GM12878 (cell line): ENCODE measurements at regions not wholly inside any gene's neighbourhood (a gene's known extent, or its start where the extent isn't known, plus 50 kb on each side); places are given as distances from the start of the nearest gene placed in this dataset.

Experiments
- ATAC-seq: fragments of 200-7000 bp; cut with Tn5 transposase; 3 replicates; pipeline ENCODE4 v1.9.1; 2020; ENCODE audit warnings: mild to moderate bottlenecking, moderate library complexity
- BruUV-seq: library from RNA; stranded (reverse); fragments of 400-500 nt; replicated peaks from 2 replicates; lab custom pipeline; 2021; lab: Mats Ljungman, UMichigan
- CTCF ChIA-PET: fragments of 300-600 bp; sonication (Branson Sonifier 250); formaldehyde crosslinking; extraction: SDS; loops from one replicate; lab custom pipeline; 2021; ENCODE audit warnings: inconsistent platforms; lab: Yijun Ruan, JAX
- POLR2A ChIA-PET: fragments of 350-600 bp; formaldehyde crosslinking; extraction: SDS; loops from one replicate; lab custom pipeline; 2021; ENCODE audit warnings: inconsistent platforms; lab: Charles Lee
- RAD21 ChIA-PET: fragments of 300-600 bp; sonication (Branson Sonifier 250); formaldehyde crosslinking; loops from one replicate; lab custom pipeline; 2023; ENCODE audit warnings: antibody characterized with exemption; ENCODE audit not compliant: unreplicated experiment; lab: Charles Lee
- SMC1A ChIA-PET: fragments of 300-600 bp; sonication (Branson Sonifier 250); formaldehyde crosslinking; loops from one replicate; lab custom pipeline; 2023; ENCODE audit not compliant: unreplicated experiment, uncharacterized antibody; lab: Charles Lee
- DNase-seq: peaks from one replicate; pipeline ENCODE4 v3.0.0-alpha.2; 2011; ENCODE audit warnings: low read depth, low spot score
- FAIRE-seq: peaks from 3 replicates; lab custom pipeline; 2011; peaks lifted over from hg19 to GRCh38; lab: Jason Lieb, UNC
- H2AFZ ChIP-seq: 2 replicates; pipeline ENCODE4 v1.6.0; 2011; ENCODE audit warnings: low read depth, low read length, control low read depth; ENCODE audit not compliant: control insufficient read depth
- H3K27ac ChIP-seq: 2 replicates; pipeline ENCODE4 v1.5.1; 2011; ENCODE audit warnings: control low read depth; ENCODE audit not compliant: control insufficient read depth, insufficient read depth
- H3K27me3 ChIP-seq, 2 experiments: replicated peaks in 1 of 2; 2 replicates each; pipeline versions ENCODE4 v1.6.0 to v1.6.1; 2011; ENCODE audit warnings: low read length in 1 of 2; ENCODE audit not compliant: control insufficient read depth in 2 of 2, insufficient read depth in 2 of 2
- H3K36me3 ChIP-seq, 2 experiments: 2 replicates each; pipeline ENCODE4 v1.5.1; 2011; ENCODE audit warnings: low read length in 1 of 2; ENCODE audit not compliant: control insufficient read depth in 2 of 2, insufficient read depth in 2 of 2
- H3K4me1 ChIP-seq: 2 replicates; pipeline ENCODE4 v1.6.1; 2011; ENCODE audit warnings: mild to moderate bottlenecking, low read length, moderate library complexity, mixed read lengths; ENCODE audit not compliant: control insufficient read depth, insufficient read depth
- H3K4me2 ChIP-seq: 2 replicates; pipeline ENCODE4 v1.6.0; 2011; ENCODE audit warnings: control low read depth; ENCODE audit not compliant: control insufficient read depth, insufficient read depth
- H3K4me3 ChIP-seq: fragments of 200-600 bp; sonication (generic); 2 replicates; pipeline ENCODE4 v1.5.1; 2016
- H3K79me2 ChIP-seq: 2 replicates; pipeline ENCODE4 v1.6.0; 2011; ENCODE audit warnings: low read length; ENCODE audit not compliant: control insufficient read depth, insufficient read depth
- H3K9ac ChIP-seq: 2 replicates; pipeline ENCODE4 v1.8.0; 2011; ENCODE audit warnings: low read length, control low read depth, mixed read lengths; ENCODE audit not compliant: control insufficient read depth, insufficient read depth
- H3K9me3 ChIP-seq: replicated peaks from 3 replicates; pipeline ENCODE4 v1.5.1; 2011; ENCODE audit warnings: mild to moderate bottlenecking, low read length; ENCODE audit not compliant: control insufficient read depth, insufficient read depth
- H4K20me1 ChIP-seq: 2 replicates; pipeline ENCODE4 v1.6.0; 2011; ENCODE audit not compliant: control insufficient read depth, insufficient read depth
- ATF7 ChIP-seq: fragments of 450-650 bp; IDR thresholded peaks from 2 replicates; pipeline ENCODE4 v1.6.1; 2016; ENCODE audit warnings: low read depth, mild to moderate bottlenecking
- CREB1 ChIP-seq: IDR thresholded peaks from 2 replicates; pipeline ENCODE4 v1.6.1; 2012; ENCODE audit warnings: low read depth, mild to moderate bottlenecking, inconsistent platforms
- EED ChIP-seq: sonication (generic); IDR thresholded peaks from 2 replicates; pipeline ENCODE4 v1.6.1; 2016; ENCODE audit warnings: antibody characterized with exemption, low read depth
- FOXK2 ChIP-seq: fragments of 450-650 bp; IDR thresholded peaks from 2 replicates; pipeline ENCODE4 v1.6.1; 2017; ENCODE audit warnings: mild to moderate bottlenecking, moderate library complexity
- IKZF1 ChIP-seq: fragments of 450-650 bp; conservative IDR thresholded peaks from 2 replicates; pipeline ENCODE4 v1.6.1; 2017; ENCODE audit warnings: antibody characterized with exemption, mild to moderate bottlenecking
- IKZF2 ChIP-seq, 2 experiments: fragments of 450-650 bp; IDR thresholded peaks; 2 replicates each; pipeline ENCODE4 v1.6.1; 2017; ENCODE audit warnings: mild to moderate bottlenecking in 2 of 2, moderate library complexity in 2 of 2
- MEF2B ChIP-seq: fragments of 450-650 bp; IDR thresholded peaks from 2 replicates; pipeline ENCODE4 v1.6.1; 2018; ENCODE audit warnings: mild to moderate bottlenecking, moderate library complexity; ENCODE audit not compliant: partially characterized antibody, poor library complexity, severe bottlenecking
- MTA2 ChIP-seq: fragments of 450-650 bp; IDR thresholded peaks from 2 replicates; pipeline ENCODE4 v1.6.1; 2016; ENCODE audit warnings: low read depth, mild to moderate bottlenecking, moderate library complexity
- NBN ChIP-seq: fragments of 450-650 bp; IDR thresholded peaks from 2 replicates; pipeline ENCODE4 v1.6.1; 2016
- RUNX3 ChIP-seq: IDR thresholded peaks from 2 replicates; pipeline ENCODE4 v1.6.1; 2012; ENCODE audit warnings: low read length, inconsistent platforms
- SIX5 ChIP-seq: IDR thresholded peaks from 2 replicates; pipeline ENCODE4 v1.6.1; 2011; ENCODE audit warnings: mild to moderate bottlenecking, low read depth, low read length, moderate library complexity; ENCODE audit not compliant: severe bottlenecking
- SPI1 ChIP-seq: IDR thresholded peaks from 2 replicates; pipeline ENCODE4 v1.6.1; 2011; ENCODE audit warnings: low read depth, mild to moderate bottlenecking, low read length, moderate library complexity, borderline replicate concordance; ENCODE audit not compliant: insufficient read depth
- YY1 ChIP-seq: IDR thresholded peaks from 2 replicates; pipeline ENCODE4 v1.6.1; 2011; ENCODE audit warnings: low read depth, mild to moderate bottlenecking, low read length
- WGBS: methylation state at CpG from one replicate; pipeline ENCODE4 v1.1.6; 2016; ENCODE audit warnings: low lambda C conversion rate; ENCODE audit not compliant: insufficient replicate concordance, insufficient coverage; ENCODE audit errors: missing lambda C conversion rate; 5-methylcytosine and 5-hydroxymethylcytosine counted together
- in situ Hi-C: fragments of 300-500 bp; cut with MboI; formaldehyde crosslinking; loops from 9 replicates; pipeline ENCODE4 v1.14.3; 2018; ENCODE audit warnings: mixed read lengths
- intact Hi-C: fragments of 100-400 bp; cut with micrococcal nuclease; formaldehyde crosslinking; loops from one replicate; pipeline ENCODE4 v1.14.2; 2022; ENCODE audit not compliant: unreplicated experiment
- TF ChIP-seq, protein P1 (sequence below): fragments of 450-650 bp; IDR thresholded peaks from 2 replicates; pipeline ENCODE4 v1.6.1; 2017; ENCODE audit warnings: mild to moderate bottlenecking, moderate library complexity
- TF ChIP-seq, protein P2 (sequence below): fragments of 450-650 bp; formaldehyde crosslinking; IDR thresholded peaks from 2 replicates; pipeline ENCODE4 v1.4.0; 2020; ENCODE audit warnings: mild to moderate bottlenecking, moderate library complexity

DNA sequence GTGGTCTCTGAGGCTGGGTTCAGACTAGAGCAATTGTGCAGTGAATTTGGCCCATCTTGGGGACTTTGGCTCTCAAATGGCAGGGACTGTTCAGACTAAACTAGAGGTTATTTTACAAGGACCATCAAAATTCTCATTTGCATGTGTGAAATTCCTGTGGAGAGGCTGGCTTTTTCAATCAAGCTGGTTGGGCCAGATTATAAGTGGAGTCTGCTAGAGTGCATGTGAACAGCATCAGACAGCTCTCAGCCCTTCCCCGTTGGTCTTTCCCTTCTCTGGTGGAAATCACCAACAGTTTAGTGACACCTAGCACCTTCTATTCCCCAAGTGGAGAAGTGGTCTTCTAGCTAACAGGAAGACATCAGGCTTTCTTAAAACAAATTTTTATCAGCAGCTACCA, 301.3 kb downstream of the CWC27 start:
- intact Hi-C loops, result loop anchor here (10.0 kb wide), 1 partner anchor 255 kb away; no protein-coding TSS in a partner anchor
- SMC1A ChIA-PET, result interaction anchor here (1.0 to 25.4 kb wide), 10 partner anchors 9 to 413 kb away, joined by 3 to 614 read pairs (median 17); no protein-coding TSS in a partner anchor
- CTCF ChIA-PET, result interaction anchor here (1.0 to 4.2 kb wide), 8 partner anchors 9 to 412 kb away, joined by 3 to 25 read pairs (median 4); partner anchors contain the start of gene ADAMTS6
- BruUV-seq, result no TSS peak
- Histone ChIP-seq H2AFZ (peak overlapping the region; percentile 43), H3K9me3 (no peaks in the 10 kb centered on the region), H3K4me2 (peak overlapping the region; percentile 28; the same call in 1 of the 2 replicates), H3K36me3 (no peaks in the 10 kb centered on the region), H4K20me1 (no peaks in the 10 kb centered on the region), H3K4me3 (no peak overlapping the region), H3K79me2 (no peaks in the 10 kb centered on the region), H3K27me3 (no peaks in the 10 kb centered on the region), H3K4me1 (peaks cover 60% of the 10 kb centered on the region), H3K27ac (peak overlapping the region; percentile 3), H3K9ac (no peak overlapping the region)
- ATAC-seq (peak; percentile 47), DNase-seq (no peak), FAIRE-seq (no peak)
- RAD21 ChIA-PET, result interaction anchor here (0.8 to 11.0 kb wide), 8 partner anchors 9 to 411 kb away, joined by 3 to 123 read pairs (median 20); partner anchors contain the start of gene ADAMTS6
- WGBS, result 0% methylated on average over 1 of the region's 1 CpG
- POLR2A ChIA-PET, result interaction anchor here (0.6 to 5.0 kb wide), 8 partner anchors 10 to 413 kb away, joined by 3 to 37 read pairs (median 5); partner anchors contain the start of gene ADAMTS6
- in situ Hi-C loops, result loop anchor here (25.0 kb wide), 1 partner anchor 883 kb away; no protein-coding TSS in a partner anchor
- TF ChIP-seq, protein P1, sequence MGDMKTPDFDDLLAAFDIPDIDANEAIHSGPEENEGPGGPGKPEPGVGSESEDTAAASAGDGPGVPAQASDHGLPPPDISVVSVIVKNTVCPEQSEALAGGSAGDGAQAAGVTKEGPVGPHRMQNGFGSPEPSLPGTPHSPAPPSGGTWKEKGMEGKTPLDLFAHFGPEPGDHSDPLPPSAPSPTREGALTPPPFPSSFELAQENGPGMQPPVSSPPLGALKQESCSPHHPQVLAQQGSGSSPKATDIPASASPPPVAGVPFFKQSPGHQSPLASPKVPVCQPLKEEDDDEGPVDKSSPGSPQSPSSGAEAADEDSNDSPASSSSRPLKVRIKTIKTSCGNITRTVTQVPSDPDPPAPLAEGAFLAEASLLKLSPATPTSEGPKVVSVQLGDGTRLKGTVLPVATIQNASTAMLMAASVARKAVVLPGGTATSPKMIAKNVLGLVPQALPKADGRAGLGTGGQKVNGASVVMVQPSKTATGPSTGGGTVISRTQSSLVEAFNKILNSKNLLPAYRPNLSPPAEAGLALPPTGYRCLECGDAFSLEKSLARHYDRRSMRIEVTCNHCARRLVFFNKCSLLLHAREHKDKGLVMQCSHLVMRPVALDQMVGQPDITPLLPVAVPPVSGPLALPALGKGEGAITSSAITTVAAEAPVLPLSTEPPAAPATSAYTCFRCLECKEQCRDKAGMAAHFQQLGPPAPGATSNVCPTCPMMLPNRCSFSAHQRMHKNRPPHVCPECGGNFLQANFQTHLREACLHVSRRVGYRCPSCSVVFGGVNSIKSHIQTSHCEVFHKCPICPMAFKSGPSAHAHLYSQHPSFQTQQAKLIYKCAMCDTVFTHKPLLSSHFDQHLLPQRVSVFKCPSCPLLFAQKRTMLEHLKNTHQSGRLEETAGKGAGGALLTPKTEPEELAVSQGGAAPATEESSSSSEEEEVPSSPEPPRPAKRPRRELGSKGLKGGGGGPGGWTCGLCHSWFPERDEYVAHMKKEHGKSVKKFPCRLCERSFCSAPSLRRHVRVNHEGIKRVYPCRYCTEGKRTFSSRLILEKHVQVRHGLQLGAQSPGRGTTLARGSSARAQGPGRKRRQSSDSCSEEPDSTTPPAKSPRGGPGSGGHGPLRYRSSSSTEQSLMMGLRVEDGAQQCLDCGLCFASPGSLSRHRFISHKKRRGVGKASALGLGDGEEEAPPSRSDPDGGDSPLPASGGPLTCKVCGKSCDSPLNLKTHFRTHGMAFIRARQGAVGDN, result no peak
- TF ChIP-seq CREB1 (0 out of 2 replicates have a peak, but pooled peaks have one; percentile 14), FOXK2 (no peak), RUNX3 (0 out of 2 replicates have a peak, but pooled peaks have one; percentile 17), ATF7 (no peak), MEF2B (no peak), SPI1 (no peak), YY1 (no peak), MTA2 (0 out of 2 replicates have a peak, but pooled peaks have one; percentile 17), NBN (no peak), IKZF2 (IDR thresholded peaks at IDR 0.05) (no peak; a peak in 1 of 4 replicates), IKZF1 (peak; percentile 36; the same call in 1 of the 2 replicates), EED (0 out of 2 replicates have a peak, but pooled peaks have one; percentile 34), SIX5 (no peak)
- TF ChIP-seq, protein P2, sequence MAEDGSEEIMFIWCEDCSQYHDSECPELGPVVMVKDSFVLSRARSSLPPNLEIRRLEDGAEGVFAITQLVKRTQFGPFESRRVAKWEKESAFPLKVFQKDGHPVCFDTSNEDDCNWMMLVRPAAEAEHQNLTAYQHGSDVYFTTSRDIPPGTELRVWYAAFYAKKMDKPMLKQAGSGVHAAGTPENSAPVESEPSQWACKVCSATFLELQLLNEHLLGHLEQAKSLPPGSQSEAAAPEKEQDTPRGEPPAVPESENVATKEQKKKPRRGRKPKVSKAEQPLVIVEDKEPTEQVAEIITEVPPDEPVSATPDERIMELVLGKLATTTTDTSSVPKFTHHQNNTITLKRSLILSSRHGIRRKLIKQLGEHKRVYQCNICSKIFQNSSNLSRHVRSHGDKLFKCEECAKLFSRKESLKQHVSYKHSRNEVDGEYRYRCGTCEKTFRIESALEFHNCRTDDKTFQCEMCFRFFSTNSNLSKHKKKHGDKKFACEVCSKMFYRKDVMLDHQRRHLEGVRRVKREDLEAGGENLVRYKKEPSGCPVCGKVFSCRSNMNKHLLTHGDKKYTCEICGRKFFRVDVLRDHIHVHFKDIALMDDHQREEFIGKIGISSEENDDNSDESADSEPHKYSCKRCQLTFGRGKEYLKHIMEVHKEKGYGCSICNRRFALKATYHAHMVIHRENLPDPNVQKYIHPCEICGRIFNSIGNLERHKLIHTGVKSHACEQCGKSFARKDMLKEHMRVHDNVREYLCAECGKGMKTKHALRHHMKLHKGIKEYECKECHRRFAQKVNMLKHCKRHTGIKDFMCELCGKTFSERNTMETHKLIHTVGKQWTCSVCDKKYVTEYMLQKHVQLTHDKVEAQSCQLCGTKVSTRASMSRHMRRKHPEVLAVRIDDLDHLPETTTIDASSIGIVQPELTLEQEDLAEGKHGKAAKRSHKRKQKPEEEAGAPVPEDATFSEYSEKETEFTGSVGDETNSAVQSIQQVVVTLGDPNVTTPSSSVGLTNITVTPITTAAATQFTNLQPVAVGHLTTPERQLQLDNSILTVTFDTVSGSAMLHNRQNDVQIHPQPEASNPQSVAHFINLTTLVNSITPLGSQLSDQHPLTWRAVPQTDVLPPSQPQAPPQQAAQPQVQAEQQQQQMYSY (CRISPR knock-in tag), result no peak
- TF ChIP-seq, all 136 proteins: peak for 5
